ENCODE measurements at regions not wholly inside any gene's neighbourhood (a gene's known extent, or its start where the extent isn't known, plus 50 kb on each side); places are given as distances from the start of the nearest gene placed in this dataset.
"Not testable (repeated sequence)": the region's sequence is repeated elsewhere in the genome, so short reads cannot be mapped to it uniquely, and the experiment has no call there.

DNA sequence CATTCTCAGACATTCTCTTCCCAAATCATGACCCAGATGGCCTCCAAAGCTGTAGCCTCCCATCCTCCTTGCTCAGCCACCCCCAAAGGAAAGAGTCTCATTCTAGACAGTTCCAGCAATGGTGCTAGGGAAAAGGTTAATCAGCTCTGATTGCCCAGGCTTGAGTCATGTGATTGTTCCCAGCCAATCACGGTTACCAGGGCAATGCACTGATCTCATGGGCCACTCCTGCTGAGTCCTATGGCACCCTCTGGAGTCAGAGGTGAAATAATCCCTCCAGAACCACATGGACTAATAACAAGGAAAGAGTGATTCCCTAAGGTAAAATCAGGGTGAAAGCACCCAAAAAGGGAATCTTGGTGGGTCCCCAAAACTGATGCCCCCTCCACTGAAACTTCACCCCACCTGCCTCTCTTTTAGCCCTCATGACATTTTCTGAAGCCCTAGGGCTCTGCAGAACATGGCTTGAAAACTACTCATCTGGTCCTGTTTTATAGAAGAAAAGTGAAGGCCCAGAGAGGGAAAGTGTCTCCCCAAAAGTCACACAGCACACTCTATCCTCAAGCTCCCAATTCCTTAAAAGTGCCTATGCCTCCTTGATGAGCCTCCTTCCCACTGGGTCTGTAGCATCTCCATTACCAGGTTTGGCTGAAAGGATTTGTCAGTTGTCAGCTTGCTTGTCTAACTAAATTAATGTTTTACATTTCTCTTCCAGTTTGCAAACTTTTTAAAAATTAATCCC is 203.7 kb downstream of the MN1 start:
- no peak for DNase-seq (ENCODE audit: low spot score)

DNA sequence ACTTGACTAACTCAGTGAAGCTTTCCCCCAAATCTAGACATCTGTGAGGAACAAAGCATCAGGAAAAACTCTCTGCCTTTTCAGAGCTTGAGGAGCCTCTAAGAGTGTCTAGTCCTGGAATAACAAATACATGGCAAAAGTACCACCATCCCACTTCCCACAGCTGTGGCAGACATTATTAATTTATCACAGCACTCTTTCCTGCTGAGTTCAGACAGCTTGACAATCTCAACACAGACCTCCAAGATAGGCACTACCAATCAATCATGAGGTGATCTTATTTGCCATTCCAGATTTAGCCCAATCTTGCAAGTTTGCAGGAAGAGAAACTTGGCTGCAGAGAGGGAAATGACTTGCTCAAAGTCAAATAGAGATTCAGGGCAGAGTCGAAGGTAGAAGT is 202.8 kb downstream of the MN1 start:
- no peak for DNase-seq (ENCODE audit: low spot score)

DNA sequence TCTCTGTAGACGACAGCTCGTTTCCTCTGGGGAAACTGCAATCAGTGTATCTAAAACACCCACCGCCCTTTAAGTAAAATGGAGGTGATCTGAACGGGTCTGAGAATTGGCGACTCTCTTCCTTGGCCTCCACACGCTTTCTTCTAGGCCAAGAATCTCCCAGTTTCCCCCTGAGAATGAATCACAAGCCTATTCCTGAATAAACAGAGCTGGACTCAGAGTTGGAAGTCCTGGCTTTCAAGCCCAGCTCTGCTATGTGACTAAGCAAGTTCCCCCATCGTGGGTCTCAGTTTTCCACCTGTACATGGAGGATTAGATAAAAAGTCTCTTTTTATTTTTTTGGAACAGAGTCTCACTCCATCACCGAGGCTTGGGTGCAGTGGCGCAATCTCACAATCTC is 200.4 kb downstream of the MN1 start:
- DNase-seq (ENCODE audit: low spot score) = no peak

DNA sequence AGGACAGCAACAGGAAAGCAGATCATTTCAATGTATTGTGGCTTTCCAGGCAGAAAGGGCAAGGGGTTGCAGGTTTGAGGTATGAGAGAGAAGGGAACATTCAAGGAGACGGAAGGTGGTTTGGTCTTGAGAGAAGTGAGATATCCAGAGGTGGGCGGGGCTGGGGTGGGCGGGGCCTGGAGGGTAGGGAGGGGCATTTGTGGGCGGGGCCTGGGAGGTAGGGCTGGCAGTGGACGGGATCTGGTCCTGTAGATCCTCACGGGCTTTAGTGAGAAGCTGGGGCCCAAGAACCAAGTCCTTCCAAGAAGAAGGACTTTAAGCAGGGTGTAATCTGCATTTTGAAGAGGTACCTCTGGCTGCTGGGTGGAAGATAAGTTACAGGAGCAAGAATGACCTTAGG is 199.2 kb downstream of the MN1 start:
- peak; percentile 19 for DNase-seq (ENCODE audit: low spot score)

DNA sequence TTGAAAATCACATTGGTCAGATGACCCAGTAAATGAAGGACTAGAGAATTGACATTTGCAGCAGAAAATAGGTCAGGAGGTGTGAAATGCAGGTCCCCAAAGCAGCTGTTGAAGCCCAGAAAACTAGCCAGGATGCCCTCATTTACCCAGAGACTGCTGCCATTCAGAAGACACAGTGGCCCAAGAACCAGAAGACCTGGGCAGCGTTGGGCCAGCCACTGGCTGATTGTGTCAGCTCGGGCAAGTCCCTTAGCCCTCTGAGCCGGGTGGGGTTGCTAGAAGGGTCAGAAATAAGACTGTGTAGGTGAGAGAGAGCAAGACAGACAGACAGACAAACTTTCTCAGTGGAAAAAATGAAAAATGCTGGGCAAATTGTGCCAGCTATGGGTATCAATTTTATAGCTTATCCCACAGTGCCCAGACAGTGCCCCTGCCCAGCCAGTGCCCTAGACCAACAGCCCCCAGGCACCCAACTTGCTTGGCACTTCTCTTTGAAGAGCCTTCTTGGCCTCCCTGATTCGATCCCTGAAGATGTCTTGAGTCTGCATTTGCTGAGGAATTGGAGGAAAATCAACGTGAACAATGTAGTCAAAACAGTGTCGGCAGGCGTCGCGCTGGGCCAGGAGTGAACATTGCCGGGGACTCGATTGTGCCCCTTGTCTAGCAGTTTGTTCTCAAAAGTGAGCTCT is 198.3 kb downstream of the MN1 start:
- no peak for DNase-seq (ENCODE audit: low spot score)

DNA sequence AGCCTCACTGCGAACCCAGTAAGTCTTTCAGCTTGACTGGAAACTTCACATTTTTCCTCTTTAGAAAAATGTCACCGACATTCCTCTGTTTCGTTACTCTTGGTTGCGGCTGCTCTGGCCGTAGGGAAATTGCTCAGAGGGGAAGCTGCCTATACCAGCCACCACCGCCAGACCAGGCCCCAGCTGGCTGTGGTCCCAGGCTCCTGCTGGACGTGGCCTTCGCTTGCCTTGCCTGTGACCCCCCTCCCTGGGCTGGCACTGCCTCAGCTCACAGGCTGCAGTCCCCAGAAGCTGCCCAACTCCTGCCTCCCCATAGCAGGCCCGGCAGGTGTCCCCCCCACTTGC is 197.8 kb downstream of the MN1 start:
- no peak for DNase-seq (ENCODE audit: low spot score)

DNA sequence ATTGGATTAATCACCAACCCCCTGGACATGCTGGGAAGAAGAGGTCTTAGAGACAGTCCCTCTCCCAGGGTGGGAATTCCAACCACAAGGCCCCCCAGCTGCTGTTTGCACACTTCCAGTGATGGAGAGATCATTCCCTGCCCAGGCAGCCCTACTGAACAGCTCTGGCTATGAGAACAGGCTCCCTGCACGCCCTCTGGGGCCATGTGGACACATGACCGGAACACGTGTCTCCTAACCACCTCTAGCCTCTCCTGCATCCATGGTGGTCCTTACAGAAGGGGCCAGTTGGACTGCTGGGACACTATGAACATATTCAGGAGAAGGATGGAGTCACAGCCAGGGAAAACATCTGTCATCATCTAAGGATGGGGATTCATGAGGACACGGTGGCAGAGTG is 196.2 kb downstream of the MN1 start:
- DNase-seq (ENCODE audit: low spot score) = no peak

DNA sequence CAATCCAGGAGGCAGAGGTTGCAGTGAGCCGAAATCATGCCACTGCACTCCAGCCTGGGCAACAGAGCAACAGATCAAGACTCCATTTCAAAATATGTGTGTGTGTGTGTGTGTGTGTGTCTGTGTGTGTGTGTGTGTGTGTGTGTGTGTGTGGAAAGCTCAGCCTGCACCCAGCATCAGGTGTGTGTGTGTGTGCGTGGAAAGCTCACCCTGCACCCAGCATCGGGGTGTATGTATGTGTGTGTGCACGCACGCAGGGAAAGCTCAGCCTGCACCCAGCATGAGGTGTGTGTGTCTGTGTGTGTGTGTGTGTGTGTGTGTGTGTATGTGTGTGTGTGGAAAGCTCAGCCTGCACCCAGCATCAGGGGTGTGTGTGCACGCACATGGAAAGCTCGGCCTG is 193.8 kb downstream of the MN1 start:
- DNase-seq (ENCODE audit: low spot score) = not testable (repeated sequence)

DNA sequence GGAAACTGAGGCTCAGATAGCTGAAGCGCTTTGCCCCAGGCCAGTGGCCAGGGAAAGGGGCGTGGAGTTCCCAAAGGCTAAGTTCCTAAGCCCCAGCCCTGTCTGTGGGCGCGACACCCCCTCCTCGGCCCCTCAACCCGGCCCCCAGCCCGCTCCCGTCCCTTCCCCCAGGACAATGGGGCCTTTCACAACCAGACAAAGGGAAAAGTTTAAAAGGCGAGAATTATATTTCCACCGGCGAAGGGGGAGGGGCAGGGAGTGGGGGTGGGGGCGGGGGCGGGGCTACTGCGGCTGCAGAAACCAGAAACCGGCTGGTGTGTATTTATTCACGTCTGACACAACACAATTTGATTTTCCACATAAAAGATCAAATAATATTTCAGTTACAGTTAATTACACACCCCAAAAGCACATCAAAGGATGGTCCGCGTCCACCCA is 192.1 kb downstream of the MN1 start:
- DNase-seq (ENCODE audit: low spot score) = no peak

DNA sequence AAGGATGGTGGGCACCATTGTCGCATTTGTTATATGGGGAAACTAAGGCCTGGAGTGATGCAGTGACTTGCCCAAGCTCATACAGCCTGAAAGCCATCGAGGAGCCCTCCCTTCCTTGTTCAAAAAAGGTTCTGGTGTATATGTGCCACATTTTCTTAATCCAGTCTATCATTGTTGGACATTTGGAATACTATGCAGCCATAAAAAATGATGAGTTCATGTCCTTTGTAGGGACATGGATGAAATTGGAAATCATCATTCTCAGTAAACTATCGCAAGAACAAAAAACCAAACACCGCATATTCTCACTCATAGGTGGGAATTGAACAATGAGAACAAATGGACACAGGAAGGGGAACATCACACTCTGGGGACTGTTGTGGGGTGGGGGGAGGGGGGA is 191.4 kb downstream of the MN1 start:
- DNase-seq (ENCODE audit: low spot score) = not testable (repeated sequence)

DNA sequence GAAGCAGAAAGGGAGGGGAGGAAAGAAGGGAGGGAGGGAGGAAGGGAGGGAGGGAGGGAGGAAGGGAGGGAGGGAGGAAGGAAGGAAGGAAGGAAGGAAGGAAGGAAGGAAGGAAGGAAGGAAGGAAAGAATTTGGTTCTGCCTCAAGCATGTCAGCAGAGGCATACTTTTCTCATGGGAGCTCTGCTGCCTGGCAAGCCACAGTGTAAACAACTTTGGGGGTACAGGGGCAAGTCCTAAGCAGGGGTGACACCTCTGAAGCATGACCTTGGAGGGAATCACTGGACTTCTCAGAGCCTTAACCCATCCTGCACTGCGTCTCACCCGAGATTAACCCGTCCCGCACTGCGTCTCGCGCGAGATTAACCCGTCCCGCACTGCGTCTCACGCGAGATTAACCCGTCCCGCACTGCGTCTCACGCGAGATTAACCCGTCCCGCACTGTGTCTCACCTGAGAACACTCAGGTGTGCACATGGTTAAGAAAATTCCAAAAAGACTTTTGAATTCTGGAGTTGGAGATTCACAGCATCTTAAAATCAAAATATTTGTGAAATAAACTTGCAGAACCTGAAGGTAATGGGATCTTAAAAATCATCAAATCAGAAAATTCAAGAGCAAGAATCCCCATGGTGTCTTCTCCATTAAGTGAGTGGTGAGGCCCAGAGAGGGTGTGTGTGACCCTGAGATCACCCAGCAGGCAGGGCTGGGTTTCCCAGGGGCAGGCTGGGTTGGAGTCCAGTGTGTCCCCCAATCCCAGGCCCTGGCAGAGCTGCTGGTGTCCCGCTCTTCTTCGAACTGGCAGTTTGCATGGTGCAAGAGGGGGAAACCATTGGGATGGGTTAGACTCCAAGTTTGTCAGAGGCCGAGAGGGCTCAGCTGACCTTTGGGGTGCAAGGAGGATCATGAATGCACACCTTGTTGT is 190.4 kb downstream of the MN1 start:
- no peak for DNase-seq (ENCODE audit: low spot score)

DNA sequence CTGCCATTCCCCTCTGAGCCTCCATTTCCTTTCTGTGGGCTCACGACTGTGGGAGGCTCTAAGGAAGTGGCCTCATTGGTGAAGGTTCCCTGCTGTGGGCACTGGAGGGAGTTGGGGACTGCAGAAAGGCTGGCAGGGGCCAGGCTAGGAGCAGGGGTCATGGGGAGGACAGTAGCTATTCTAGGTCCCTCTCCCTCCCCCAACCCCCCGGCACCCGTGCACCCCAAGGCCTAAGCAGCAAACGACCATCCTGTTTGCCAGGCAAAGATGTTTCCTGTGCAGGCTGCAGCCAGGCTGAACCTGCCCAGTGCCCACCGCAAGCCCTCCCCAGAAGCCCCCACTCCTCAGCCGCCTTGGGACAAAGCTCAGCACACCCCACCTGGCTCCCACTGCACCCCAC is 189.4 kb downstream of the MN1 start:
- DNase-seq (ENCODE audit: low spot score) = no peak

DNA sequence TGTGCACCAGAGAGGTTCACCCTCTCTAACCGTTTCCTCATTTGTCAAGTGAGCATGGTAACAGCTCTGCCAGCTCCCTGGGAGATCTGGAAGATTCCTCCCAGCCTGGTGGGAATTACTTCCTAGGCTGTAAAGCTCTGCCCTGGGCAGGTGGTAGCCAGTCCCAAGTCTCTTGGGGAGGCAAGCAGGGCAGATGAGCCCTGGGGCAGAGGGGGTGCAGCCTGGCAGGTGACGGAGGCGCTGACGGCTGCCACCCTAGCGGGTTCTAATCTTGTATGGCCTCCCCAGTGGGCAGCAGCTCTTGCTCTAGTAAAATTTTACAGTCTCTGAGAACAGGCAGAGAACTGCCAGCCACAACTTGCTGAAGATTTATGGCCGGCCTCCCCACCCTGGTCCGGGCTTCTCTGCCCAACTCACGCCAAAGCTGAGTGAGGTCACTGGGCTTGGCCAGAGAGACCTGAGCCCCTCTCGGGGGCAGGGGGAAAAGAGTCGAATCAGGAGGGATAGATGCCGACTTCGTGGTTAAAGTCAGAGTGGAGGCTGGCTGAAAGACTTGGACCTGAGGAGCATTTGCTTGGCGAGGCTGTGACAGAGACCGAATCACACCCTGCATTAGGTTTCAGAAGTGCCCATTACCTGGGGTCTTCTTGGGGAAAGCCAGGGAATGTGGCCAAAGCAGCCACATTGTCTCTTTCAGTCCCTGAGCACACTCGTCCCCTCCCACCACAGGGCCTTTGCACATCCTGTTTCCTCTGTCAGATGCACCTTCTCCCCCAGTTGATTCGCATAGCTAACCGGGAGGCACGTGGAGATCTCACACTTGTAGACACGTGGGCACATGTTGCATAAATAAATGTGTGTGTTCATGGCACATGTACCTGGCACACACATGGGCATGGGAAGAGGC is 188.2 kb downstream of the MN1 start:
- DNase-seq (ENCODE audit: low spot score) = no peak

DNA sequence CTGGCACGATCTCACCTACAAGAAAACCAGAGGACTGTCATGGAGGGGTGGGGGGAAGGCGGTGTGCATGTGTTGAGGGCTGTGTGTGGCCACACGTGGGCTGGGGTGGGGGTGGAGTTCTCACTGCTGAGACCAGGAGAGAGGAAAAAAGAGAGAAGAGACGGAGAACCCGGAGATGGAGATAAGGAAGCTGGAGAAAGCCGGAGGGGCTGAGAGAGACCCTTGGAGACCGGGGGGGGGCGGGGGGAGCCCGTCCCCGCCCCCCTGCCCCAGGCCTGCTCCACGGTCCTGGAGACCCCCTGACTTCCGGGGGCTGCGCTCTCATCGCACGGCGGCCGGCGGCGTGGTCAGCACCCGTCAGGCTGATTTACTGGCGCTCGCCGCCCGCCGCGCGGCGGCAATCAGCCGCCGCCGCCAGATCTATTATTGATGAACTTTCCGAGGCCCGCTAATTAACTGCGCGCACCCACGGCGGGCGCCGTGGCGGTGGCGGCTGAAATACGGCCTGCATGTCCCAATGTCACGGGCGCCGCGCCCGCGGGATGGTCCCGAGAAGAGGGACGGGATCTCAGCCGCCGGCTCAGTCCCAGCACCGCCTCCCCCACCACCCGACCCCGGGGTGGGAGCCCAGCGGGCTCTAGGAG is 187.4 kb downstream of the MN1 start:
- no peak for DNase-seq (ENCODE audit: low spot score)

DNA sequence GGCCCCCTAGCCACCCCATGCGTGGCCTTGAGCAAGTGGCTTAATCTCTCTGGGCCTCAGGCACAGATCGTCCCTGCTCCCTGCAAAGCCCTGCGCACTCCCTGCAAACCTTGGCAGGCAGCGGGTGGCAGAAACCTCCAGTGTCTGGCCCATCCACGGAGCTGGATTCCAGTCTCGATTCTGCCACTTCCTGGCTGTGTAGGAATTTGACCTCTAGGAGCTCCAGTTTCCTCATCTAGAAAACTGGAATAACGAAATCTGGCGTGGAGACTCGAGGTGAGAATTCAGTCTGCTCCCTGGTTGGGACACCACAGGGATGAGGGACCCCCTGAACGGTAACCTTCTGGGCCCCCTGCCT is 186.9 kb downstream of the MN1 start:
- DNase-seq (ENCODE audit: low spot score) = no peak

DNA sequence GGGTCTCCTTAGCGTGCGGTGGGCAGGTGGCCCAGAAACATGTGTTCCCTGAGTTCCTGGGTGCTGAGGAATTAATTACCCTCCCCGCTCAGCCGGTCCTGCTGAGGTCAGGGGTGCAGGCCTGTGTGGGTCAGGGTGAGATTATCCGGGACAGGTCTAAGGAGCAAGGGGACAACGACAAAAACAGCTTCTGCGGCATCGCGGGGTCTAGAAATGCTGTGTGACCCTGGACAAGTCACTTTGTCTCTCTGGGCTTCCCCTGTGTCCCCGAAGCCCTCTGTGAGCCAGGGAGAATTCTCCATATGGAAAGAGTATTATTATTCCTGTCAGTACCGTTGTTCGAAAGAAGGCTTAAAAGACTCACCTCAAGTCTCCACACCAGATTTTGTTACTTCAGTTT is 186.1 kb downstream of the MN1 start:
- DNase-seq (ENCODE audit: low spot score) = no peak

DNA sequence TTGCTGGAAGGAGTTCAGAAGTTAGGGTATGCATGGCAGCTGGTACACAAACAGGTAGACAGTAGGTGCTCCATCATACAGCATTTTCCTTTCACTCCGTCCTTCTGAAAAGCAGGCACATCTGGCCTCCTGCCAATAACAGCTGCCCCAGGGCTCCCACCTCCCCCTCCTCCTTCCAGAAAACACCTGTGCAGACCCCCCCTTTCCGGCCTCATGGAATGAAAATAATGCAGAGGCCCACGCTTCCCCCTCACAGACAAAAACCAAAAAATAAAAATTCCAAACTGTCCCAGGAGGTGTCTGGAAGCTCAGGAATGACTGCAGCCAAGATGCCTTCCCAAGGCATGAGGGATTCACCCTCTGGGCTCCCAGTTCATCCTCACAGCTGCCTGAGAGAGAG is 185.5 kb downstream of the MN1 start:
- no peak for DNase-seq (ENCODE audit: low spot score)

DNA sequence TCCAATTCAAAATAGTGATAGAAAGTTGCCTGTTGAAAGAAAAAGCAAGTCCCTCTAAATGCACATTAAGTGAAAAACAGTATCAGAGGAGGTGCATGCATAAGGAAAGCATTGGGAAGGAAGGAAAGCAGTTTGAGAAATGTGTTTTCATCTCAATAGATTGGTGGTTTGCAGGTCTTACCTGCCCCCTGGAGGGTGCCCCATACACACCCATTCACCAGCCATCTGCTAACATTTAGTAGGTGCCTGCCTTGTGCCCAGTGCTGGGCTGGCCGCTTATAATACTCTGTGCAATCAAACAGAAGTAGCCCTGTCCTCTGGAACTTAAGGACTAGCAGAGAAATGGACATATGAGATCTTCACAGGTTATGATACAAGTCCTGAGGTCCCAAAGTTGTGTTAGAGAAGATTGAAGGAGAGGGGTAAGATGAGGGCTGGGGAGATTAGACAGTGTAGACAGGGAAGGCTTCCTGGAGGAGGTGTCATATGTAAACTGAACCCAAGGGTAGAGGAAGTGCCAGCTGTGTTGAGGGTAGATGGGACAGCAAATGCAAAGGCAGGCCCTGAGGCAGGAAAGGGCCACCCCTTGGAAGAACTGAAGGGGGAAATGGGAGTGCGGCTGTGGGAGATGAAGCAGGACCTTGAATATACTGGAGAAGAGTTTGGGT is 184.2 kb downstream of the MN1 start:
- no peak for DNase-seq (ENCODE audit: low spot score)

DNA sequence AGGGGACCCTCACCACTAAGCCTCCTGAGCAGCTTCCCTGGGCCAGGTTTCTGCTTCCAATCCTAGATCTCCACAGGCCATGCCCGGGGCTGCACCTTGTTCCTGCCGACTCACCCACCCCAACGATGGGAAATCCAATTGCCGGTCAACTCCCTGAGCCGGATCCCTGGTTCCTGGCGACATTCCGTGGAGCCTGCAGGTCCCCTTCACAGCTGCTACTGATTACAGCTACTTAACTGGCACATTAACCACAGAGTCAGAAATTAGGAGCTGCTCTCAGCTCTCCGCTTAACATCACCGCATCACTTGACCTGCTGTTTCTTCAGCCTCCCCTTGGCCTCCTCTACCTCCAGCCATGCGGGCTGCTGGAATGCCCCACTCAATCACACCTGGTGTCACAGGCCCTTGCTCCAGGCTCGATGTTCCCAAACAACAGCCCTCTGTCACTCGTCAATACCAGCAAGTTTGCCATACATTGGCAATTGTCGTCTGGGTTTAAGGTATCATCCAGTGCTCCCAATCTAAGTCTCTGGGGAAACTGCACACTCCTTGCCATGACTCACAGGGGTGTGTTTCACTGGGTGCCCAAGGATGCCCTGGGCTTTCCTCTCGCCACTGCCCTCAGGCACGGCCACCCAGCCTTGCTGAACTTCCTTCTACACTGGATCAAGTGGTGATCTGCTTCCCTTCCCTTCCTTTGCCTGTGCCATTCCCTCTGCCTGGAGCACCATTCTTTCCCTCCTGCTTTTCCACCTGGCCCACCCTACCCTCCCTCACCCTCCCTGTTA is 181.0 kb downstream of the MN1 start:
- no peak for DNase-seq (ENCODE audit: low spot score)

DNA sequence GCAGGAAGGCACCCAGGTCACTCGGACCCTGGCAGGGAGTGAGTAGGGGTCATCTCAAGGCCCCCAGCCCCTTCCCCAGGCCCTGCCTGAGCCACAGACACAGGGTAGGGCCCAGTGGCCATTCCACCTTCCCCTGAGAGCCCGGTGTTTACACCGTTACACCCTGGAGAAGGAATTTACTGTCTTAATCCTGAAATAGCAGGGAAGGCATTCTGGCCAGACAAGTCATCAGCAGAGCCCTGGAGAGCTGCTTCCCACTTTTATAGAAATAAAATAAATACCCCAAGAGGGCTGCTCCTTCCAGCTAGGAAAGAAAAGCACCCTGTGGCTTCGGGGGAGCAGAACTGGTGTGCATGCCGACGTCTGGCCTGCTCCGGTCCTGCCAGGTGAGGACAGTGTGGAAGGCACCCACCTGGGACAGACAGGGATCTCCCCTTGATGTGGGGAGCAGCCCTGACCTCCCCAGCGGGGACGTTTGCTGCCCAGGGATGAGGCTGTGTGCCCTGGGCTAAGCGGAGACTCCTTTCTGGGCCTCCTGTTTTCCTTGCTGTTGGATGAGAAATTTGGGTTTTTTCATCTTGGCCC is 180.0 kb downstream of the MN1 start:
- DNase-seq (ENCODE audit: low spot score) = no peak

Data from hematopoietic multipotent progenitor cell treated with erythropoietin and hydrocortisone succinate and interleukin-3 and kit ligand, for 15 days (in vitro differentiated cells).